H9 (cell line): ENCODE measurements at regions not wholly inside any gene's neighbourhood (a gene's known extent, or its start where the extent isn't known, plus 50 kb on each side); places are given as distances from the start of the nearest gene placed in this dataset.

Source experiments
- DNase-seq: peaks from one replicate; pipeline ENCODE4 v3.0.0-alpha.2; 2017
- H2AFZ ChIP-seq: one replicate; pipeline ENCODE4 v1.6.1; 2013; ENCODE audit warnings: mild to moderate bottlenecking, low read length, control low read depth, moderate library complexity
- H2AK5ac ChIP-seq: 2 replicates; pipeline ENCODE4 v1.6.1; 2013; ENCODE audit warnings: low read length, control low read depth, mixed read lengths; ENCODE audit not compliant: insufficient read length
- H2BK120ac ChIP-seq: one replicate; pipeline ENCODE4 v1.6.1; 2013; ENCODE audit warnings: low read depth, mild to moderate bottlenecking, low read length, control low read depth, inconsistent platforms; ENCODE audit not compliant: poor library complexity, severe bottlenecking
- H2BK12ac ChIP-seq: 2 replicates; pipeline ENCODE4 v1.6.1; 2013; ENCODE audit warnings: low read length, control low read depth, mixed read lengths, low read depth; ENCODE audit not compliant: insufficient read length
- H2BK15ac ChIP-seq: 2 replicates; pipeline ENCODE4 v1.6.1; 2013; ENCODE audit warnings: low read depth, low read length, control low read depth
- H2BK20ac ChIP-seq: one replicate; pipeline ENCODE4 v1.6.1; 2013; ENCODE audit warnings: low read depth, mild to moderate bottlenecking, low read length, control low read depth, inconsistent platforms; ENCODE audit not compliant: poor library complexity, severe bottlenecking
- H2BK5ac ChIP-seq: 2 replicates; pipeline ENCODE4 v1.6.1; 2013; ENCODE audit warnings: low read length, control low read depth, mixed read lengths; ENCODE audit not compliant: insufficient read length
- H3K14ac ChIP-seq: 2 replicates; pipeline ENCODE4 v1.6.1; 2013; ENCODE audit warnings: low read length, control low read depth; ENCODE audit not compliant: insufficient read depth
- H3K18ac ChIP-seq: 2 replicates; pipeline ENCODE4 v1.6.1; 2013; ENCODE audit warnings: low read depth, mild to moderate bottlenecking, mixed read lengths, low read length, control low read depth; ENCODE audit not compliant: insufficient read length
- H3K23ac ChIP-seq: 2 replicates; pipeline ENCODE4 v1.6.1; 2013; ENCODE audit warnings: low read length, control low read depth, mixed read lengths, low read depth; ENCODE audit not compliant: insufficient read length
- H3K23me2 ChIP-seq: 2 replicates; pipeline ENCODE4 v1.6.1; 2013; ENCODE audit warnings: low read depth, mild to moderate bottlenecking, mixed read lengths, low read length, control low read depth; ENCODE audit not compliant: insufficient read length, poor library complexity, severe bottlenecking
- H3K27ac ChIP-seq: 2 replicates; pipeline ENCODE4 v1.5.1; 2013; ENCODE audit warnings: low read length, control low read depth, mixed read lengths, low read depth; ENCODE audit not compliant: insufficient read length
- H3K27me3 ChIP-seq: 2 replicates; pipeline ENCODE4 v1.6.1; 2013; ENCODE audit warnings: low read length, control low read depth, inconsistent platforms; ENCODE audit not compliant: insufficient read depth
- H3K4ac ChIP-seq: 2 replicates; pipeline ENCODE4 v1.6.1; 2013; ENCODE audit warnings: low read depth, mild to moderate bottlenecking, control low read depth, inconsistent platforms, low read length, moderate library complexity
- H3K4me1 ChIP-seq: 2 replicates; pipeline ENCODE4 v1.6.1; 2013; ENCODE audit warnings: low read length, control low read depth, inconsistent platforms; ENCODE audit not compliant: insufficient read depth
- H3K4me2 ChIP-seq: 2 replicates; pipeline ENCODE4 v1.6.1; 2013; ENCODE audit warnings: low read length, control low read depth, mixed read lengths; ENCODE audit not compliant: insufficient read length, insufficient read depth
- H3K56ac ChIP-seq: 2 replicates; pipeline ENCODE4 v1.6.1; 2013; ENCODE audit warnings: low read depth, mild to moderate bottlenecking, mixed read lengths, low read length, control low read depth; ENCODE audit not compliant: insufficient read length
- H3K79me1 ChIP-seq: 2 replicates; pipeline ENCODE4 v1.6.1; 2013; ENCODE audit warnings: low read depth, mild to moderate bottlenecking, moderate library complexity, low read length, control low read depth, inconsistent platforms; ENCODE audit not compliant: insufficient read depth, poor library complexity, severe bottlenecking
- H3K79me2 ChIP-seq: 2 replicates; pipeline ENCODE4 v1.6.1; 2013; ENCODE audit warnings: low read length, control low read depth, inconsistent platforms; ENCODE audit not compliant: insufficient read depth
- H3K9ac ChIP-seq: 2 replicates; pipeline ENCODE4 v1.6.1; 2013; ENCODE audit warnings: low read length, control low read depth, mixed read lengths; ENCODE audit not compliant: insufficient read length; ENCODE audit errors: extremely low read depth
- H3K9me3 ChIP-seq: one replicate; pipeline ENCODE4 v1.6.1; 2013; ENCODE audit warnings: low read depth, low read length, inconsistent platforms; ENCODE audit not compliant: control insufficient read depth
- H3T11ph ChIP-seq: one replicate; pipeline ENCODE4 v1.6.1; 2013; ENCODE audit warnings: mild to moderate bottlenecking, low read length, control low read depth, inconsistent platforms
- H4K20me1 ChIP-seq: one replicate; pipeline ENCODE4 v1.6.1; 2013; ENCODE audit not compliant: control insufficient read depth, insufficient read length, insufficient read depth
- H4K5ac ChIP-seq: 2 replicates; pipeline ENCODE4 v1.6.1; 2013; ENCODE audit warnings: low read depth, mild to moderate bottlenecking, mixed read lengths, low read length, control low read depth; ENCODE audit not compliant: insufficient read length
- H4K8ac ChIP-seq: replicated peaks from 2 replicates; pipeline ENCODE4 v1.6.1; 2013; ENCODE audit warnings: low read length, control low read depth, mixed read lengths, low read depth; ENCODE audit not compliant: insufficient read length
- H4K91ac ChIP-seq: 2 replicates; pipeline ENCODE4 v1.6.1; 2013; ENCODE audit warnings: low read depth, mild to moderate bottlenecking, moderate library complexity, mixed read lengths, low read length, control low read depth; ENCODE audit not compliant: insufficient read length
- H3K27ac Mint-ChIP-seq, 3 experiments: 2 replicates in 2 of 3; 3 replicates in 1 of 3; pipeline ENCODE4 v1.8.0; 2020 to 2021; ENCODE audit warnings: mixed read lengths in 3 of 3, mild to moderate bottlenecking in 1 of 3, moderate library complexity in 1 of 3
- H3K27me3 Mint-ChIP-seq: 2 replicates; pipeline ENCODE4 v1.8.0; 2021; ENCODE audit warnings: low read depth, mild to moderate bottlenecking, moderate library complexity, mixed read lengths
- H3K36me3 Mint-ChIP-seq, 3 experiments: 2 replicates in 2 of 3; 3 replicates in 1 of 3; pipeline ENCODE4 v1.8.0; 2020 to 2021; ENCODE audit warnings: low read depth in 3 of 3, mixed read lengths in 3 of 3; ENCODE audit not compliant: insufficient read depth in 1 of 3
- H3K4me1 Mint-ChIP-seq, 2 experiments: 2 replicates each; pipeline ENCODE4 v1.8.0; 2020; ENCODE audit warnings: mixed read lengths in 2 of 2
- H3K4me3 Mint-ChIP-seq, 2 experiments: 2 replicates in 1 of 2; 3 replicates in 1 of 2; pipeline ENCODE4 v1.8.0; 2020 to 2021; ENCODE audit warnings: mild to moderate bottlenecking in 2 of 2, mixed read lengths in 2 of 2, moderate library complexity in 1 of 2
- H3K9me3 Mint-ChIP-seq, 2 experiments: 2 replicates in 1 of 2; 3 replicates in 1 of 2; pipeline ENCODE4 v1.8.0; 2020; ENCODE audit warnings: mild to moderate bottlenecking in 2 of 2, mixed read lengths in 2 of 2, moderate library complexity in 1 of 2
- CTCF ChIP-seq: fragments of 200-600 bp; sonication (generic); conservative IDR thresholded peaks from 3 replicates; pipeline ENCODE4 v1.8.0; 2021; ENCODE audit warnings: antibody characterized with exemption, mild to moderate bottlenecking
- WGBS: extraction: QIAGEN DNeasy Blood & Tissue Kit; methylation state at CpG from one replicate; pipeline ENCODE4 v1.1.7; 2013; ENCODE audit warnings: missing lambda C conversion rate, low lambda C conversion rate, mixed read lengths; ENCODE audit not compliant: insufficient read length; ENCODE audit errors: extremely low coverage; 5-methylcytosine and 5-hydroxymethylcytosine counted together

GRCh38 chr13:81487151-81487550, 1146.2 kb upstream of the SPRY2 start:
- H3T11ph ChIP-seq = no peak overlapping the region
- H3K27ac Mint-ChIP-seq = no peak overlapping the region; a peak in 1 of 7 replicates
- no peak overlapping the region for H3K9ac ChIP-seq
- H3K4ac ChIP-seq = no peak overlapping the region
- H2BK20ac ChIP-seq = no peak overlapping the region
- no CpG with 5 or more reads among the region's 3 CpGs for WGBS
- no peak overlapping the region for H2AK5ac ChIP-seq
- no peak overlapping the region for H2BK120ac ChIP-seq
- DNase-seq = peak; percentile 50
- H2AFZ ChIP-seq = no peak overlapping the region
- no peaks in the 10 kb centered on the region for H3K9me3 ChIP-seq
- no peak overlapping the region for H3K27ac ChIP-seq
- peak; percentile 78 for TF ChIP-seq CTCF
- no peaks in the 10 kb centered on the region for H3K79me1 ChIP-seq
- H3K4me3 Mint-ChIP-seq = no peak overlapping the region
- H3K27me3 ChIP-seq = no peaks in the 10 kb centered on the region
- no peaks in the 10 kb centered on the region for H3K27me3 Mint-ChIP-seq
- H3K56ac ChIP-seq = no peak overlapping the region
- H2BK12ac ChIP-seq = no peak overlapping the region
- H3K9me3 Mint-ChIP-seq = peaks cover 0 to 3% of the 10 kb centered on the region in 2 experiments; a peak in 2 of 5 replicates
- no peak overlapping the region for H2BK5ac ChIP-seq
- no peaks in the 10 kb centered on the region for H4K20me1 ChIP-seq
- no peak overlapping the region for H4K5ac ChIP-seq
- H3K23me2 ChIP-seq = no peaks in the 10 kb centered on the region
- no peaks in the 10 kb centered on the region for H3K4me1 ChIP-seq
- no peaks in the 10 kb centered on the region for H3K36me3 Mint-ChIP-seq
- no peaks in the 10 kb centered on the region for H3K79me2 ChIP-seq
- no peak overlapping the region for H2BK15ac ChIP-seq
- no peak overlapping the region for H3K14ac ChIP-seq
- no peak overlapping the region for H3K18ac ChIP-seq
- H4K8ac ChIP-seq = no peak overlapping the region
- peaks cover 5 to 10% of the 10 kb centered on the region in 2 experiments for H3K4me1 Mint-ChIP-seq
- H3K4me2 ChIP-seq = no peak overlapping the region
- no peak overlapping the region for H4K91ac ChIP-seq
- H3K23ac ChIP-seq = no peak overlapping the region
